ENCODE measurements at regions not wholly inside any gene's neighbourhood (a gene's known extent, or its start where the extent isn't known, plus 50 kb on each side); places are given as distances from the start of the nearest gene placed in this dataset.

DNA sequence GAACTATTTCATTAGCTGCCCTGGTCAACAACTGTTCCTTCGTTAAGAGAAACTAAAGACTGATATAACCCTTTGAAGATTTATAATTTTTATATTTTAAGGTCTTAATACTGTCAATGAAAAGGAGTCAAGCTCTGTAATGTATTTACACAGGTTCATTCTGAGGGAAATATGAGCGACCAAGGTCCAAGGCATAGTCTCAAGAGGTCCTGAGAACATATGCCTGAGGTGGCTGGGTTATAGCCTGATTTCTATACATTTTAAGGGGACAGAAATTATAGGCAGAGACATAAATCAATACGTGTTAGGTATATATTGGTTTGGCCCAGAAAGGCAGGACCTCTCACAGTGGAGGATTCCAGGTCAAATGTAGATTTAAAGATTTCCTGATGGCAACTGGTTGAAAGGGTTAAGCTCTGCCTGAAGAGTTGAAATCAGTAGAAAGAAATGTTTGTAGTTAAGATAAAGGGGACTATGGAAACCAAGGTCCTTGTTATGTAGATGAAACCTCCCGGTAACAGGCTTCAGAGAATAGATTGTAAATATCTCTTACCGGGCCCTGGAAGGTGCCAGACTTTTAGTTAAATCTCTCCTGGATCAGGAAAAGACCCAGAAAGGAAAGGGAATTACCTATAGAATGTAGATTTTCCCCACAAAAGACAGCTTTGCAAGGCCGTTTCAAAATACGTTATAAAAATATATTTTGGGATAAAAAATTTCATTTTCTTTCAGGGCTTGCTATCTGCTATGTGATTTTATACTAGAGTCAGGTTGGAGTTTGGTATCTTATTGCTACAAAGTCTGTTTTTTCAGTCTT lies 107.3 kb upstream of the PRLR start:
- Histone ChIP-seq H3K4me3 (ENCODE audit: low read depth, low read length) (no peak overlapping the region), H3K9me3 (ENCODE audit: control insufficient read depth, insufficient read depth, low read length) (no peaks in the 10 kb centered on the region), H3K27me3 (ENCODE audit: control insufficient read depth, insufficient read depth, low read length) (no peaks in the 10 kb centered on the region), H3K27ac (ENCODE audit: low read depth, low read length) (no peak overlapping the region)
- CTCF ChIA-PET, result no interaction called here
- no peak for DNase-seq (ENCODE audit: low read depth, low spot score)
- POLR2A ChIA-PET, result no interaction called here
- TF ChIP-seq, protein P1, sequence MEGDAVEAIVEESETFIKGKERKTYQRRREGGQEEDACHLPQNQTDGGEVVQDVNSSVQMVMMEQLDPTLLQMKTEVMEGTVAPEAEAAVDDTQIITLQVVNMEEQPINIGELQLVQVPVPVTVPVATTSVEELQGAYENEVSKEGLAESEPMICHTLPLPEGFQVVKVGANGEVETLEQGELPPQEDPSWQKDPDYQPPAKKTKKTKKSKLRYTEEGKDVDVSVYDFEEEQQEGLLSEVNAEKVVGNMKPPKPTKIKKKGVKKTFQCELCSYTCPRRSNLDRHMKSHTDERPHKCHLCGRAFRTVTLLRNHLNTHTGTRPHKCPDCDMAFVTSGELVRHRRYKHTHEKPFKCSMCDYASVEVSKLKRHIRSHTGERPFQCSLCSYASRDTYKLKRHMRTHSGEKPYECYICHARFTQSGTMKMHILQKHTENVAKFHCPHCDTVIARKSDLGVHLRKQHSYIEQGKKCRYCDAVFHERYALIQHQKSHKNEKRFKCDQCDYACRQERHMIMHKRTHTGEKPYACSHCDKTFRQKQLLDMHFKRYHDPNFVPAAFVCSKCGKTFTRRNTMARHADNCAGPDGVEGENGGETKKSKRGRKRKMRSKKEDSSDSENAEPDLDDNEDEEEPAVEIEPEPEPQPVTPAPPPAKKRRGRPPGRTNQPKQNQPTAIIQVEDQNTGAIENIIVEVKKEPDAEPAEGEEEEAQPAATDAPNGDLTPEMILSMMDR (IDR thresholded peaks at IDR 0.05; ENCODE audit: low read depth, low read length), result no peak

DNA sequence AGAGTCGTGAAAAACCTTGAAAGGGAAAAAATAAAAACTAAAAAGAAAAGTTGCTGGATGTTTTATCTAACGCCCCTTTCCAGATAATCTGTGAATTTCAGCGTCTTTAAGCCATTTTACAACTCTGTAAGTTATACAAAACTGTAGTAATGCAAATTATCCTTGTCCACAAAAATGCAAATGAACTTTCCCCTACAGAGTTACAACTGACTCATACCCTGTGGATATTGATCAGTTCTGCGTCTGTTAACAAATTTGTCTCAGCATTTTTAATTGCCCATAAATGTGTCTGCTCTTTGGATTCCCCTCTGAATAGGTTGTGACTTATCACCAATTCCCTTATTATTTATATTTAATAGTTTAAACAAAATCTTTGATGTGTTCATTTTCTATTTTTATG lies 105.9 kb upstream of the PRLR start:
- POLR2A ChIA-PET, result no interaction called here
- CTCF ChIA-PET, result no interaction called here
- Histone ChIP-seq H3K9me3 (ENCODE audit: control insufficient read depth, insufficient read depth, low read length) (no peaks in the 10 kb centered on the region), H3K27me3 (ENCODE audit: control insufficient read depth, insufficient read depth, low read length) (no peaks in the 10 kb centered on the region), H3K4me3 (ENCODE audit: low read depth, low read length) (no peak overlapping the region), H3K27ac (ENCODE audit: low read depth, low read length) (no peak overlapping the region)
- TF ChIP-seq, protein P1 (IDR thresholded peaks at IDR 0.05; ENCODE audit: low read depth, low read length), result no peak
- no peak for DNase-seq (ENCODE audit: low read depth, low spot score)

DNA sequence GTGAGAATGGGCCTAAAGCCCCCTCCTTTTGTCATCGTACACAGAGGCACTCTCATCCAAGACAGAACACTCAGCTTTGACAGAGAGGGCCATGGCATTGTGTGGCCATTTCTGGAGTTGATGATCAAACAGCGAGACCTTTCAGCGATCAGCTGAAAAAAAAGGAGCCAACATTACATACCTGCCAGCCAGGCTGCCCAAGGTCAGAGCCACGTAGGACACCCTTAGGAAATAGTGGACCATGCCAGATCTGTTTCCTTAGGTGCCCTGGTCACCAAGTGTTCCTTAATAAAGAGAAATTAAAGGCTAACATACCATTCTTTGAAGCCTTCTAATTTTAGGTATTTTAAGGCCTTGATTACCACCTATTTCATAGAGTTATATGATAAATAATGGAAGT lies 105.5 kb upstream of the PRLR start:
- Histone ChIP-seq H3K4me3 (ENCODE audit: low read depth, low read length) (no peak overlapping the region), H3K27me3 (ENCODE audit: control insufficient read depth, insufficient read depth, low read length) (no peaks in the 10 kb centered on the region), H3K9me3 (ENCODE audit: control insufficient read depth, insufficient read depth, low read length) (no peaks in the 10 kb centered on the region), H3K27ac (ENCODE audit: low read depth, low read length) (no peak overlapping the region)
- CTCF ChIA-PET, result no interaction called here
- POLR2A ChIA-PET, result no interaction called here
- TF ChIP-seq, protein P1 (IDR thresholded peaks at IDR 0.05; ENCODE audit: low read depth, low read length), result no peak
- no peak for DNase-seq (ENCODE audit: low read depth, low spot score)

DNA sequence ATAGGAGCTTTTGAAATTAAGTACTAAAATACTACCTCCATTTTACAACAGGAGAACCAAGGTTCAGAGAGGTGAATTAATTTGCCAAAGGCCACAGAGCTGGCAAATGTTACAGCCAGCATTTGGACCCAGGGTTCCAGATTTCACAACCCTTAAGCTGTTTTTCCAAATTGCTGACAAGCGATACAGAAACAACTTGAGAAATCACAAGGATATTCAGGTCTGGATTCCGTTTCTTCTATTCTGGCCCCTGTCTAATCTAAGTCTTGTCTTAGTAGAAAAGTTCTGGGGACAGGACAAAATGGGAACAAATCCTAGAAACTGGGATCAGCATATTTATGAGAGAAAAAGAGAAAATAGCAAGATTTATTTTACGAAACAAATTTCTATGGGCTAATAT lies 103.1 kb upstream of the PRLR start:
- ChIA-PET POLR2A (no interaction called here), CTCF (no interaction called here)
- Histone ChIP-seq H3K9me3 (ENCODE audit: control insufficient read depth, insufficient read depth, low read length) (no peaks in the 10 kb centered on the region), H3K4me3 (ENCODE audit: low read depth, low read length) (no peak overlapping the region), H3K27me3 (ENCODE audit: control insufficient read depth, insufficient read depth, low read length) (no peaks in the 10 kb centered on the region), H3K27ac (ENCODE audit: low read depth, low read length) (no peak overlapping the region)
- DNase-seq (ENCODE audit: low read depth, low spot score), result no peak
- TF ChIP-seq, protein P1 (IDR thresholded peaks at IDR 0.05; ENCODE audit: low read depth, low read length), result no peak

DNA sequence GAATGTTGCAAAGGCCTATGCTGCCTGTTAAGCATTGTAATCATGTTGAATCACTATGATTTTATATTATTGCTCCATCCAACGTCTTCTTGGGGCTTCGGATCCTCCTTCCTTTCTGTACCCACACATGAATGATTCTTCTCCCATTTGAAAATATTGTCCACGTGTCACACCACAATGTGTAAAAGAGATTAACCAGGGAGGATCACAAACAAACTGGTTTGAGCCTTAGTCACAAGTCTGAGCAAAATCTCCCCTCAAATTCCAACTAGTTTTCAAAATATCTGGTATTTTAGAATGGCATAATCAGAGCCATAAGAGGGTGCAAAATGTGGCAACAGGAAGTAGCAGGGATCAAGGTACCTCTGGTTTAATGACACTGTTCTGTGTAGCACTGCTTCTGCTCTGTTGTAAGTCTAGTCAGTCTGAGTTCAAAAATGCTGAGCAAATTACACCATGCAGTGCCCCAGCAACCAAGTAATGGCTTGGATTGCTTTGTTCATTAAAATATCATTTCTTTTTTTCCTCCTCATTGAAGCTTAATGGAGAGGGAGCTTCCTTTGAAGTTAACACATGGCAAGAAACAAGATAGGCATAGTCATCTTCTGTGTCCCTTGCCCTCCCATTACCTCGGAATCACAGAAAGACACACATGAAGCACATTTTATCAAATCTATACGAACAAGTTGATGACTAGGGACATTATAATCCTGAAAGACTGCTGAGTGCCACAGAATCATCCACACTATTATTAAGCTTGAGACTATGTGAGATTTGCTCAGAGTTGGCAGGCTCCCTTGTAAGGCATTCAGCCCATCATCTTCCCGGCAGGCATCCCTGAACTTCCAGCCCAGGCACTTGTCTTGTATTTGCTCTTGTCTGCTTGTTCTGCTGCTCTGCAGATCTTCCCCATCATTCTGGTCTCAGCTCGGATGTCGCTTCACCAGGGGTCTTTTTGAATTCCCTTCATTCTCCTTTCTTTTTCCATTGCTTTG lies 102.0 kb upstream of the PRLR start:
- TF ChIP-seq, protein P1 (IDR thresholded peaks at IDR 0.05; ENCODE audit: low read depth, low read length), result no peak
- no peak for DNase-seq (ENCODE audit: low read depth, low spot score)
- H3K27me3 ChIP-seq (ENCODE audit: control insufficient read depth, insufficient read depth, low read length), result no peaks in the 10 kb centered on the region

More for the DNA sequence above, 102.0 kb upstream of the PRLR start:
- H3K9me3 ChIP-seq (ENCODE audit: control insufficient read depth, insufficient read depth, low read length), result no peaks in the 10 kb centered on the region
- POLR2A ChIA-PET, result no interaction called here
- CTCF ChIA-PET, result interaction anchor here (0.6 kb wide), 1 partner anchor 1128 kb away, joined by 3 read pairs; no protein-coding TSS in a partner anchor
- H3K4me3 ChIP-seq (ENCODE audit: low read depth, low read length), result no peak overlapping the region
- no peak overlapping the region for H3K27ac ChIP-seq (ENCODE audit: low read depth, low read length)
